GM12874 (cell line): ENCODE measurements at regions not wholly inside any gene's neighbourhood (a gene's known extent, or its start where the extent isn't known, plus 50 kb on each side); places are given as distances from the start of the nearest gene placed in this dataset.

ENCODE experiments used
- CTCF ChIP-seq: IDR thresholded peaks from 2 replicates; pipeline ENCODE4 v1.5.1; 2011; ENCODE audit warnings: low read depth, mild to moderate bottlenecking, control low read depth, low read length, moderate library complexity; ENCODE audit not compliant: insufficient read depth

DNA sequence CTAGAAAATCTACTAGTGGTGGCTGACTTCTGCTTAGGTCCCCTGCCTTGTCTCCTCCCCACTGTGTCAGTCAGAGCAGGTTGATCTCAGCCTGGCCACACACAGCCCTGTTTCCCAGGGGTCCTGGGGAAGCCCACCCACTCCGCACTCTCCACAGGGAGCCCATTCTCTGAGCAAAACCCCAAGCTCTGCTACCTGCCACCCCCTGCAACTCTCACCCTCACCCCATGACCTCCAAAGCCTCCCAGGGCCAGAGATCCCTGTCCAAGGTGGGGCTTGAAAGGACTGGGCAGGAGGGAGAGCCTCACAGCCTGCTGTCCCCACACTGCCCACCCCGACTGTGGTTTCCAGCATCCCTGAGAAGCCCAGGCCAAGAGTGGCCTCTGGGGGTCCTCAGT lies 58.8 kb upstream of the ZNF536 start:
- TF ChIP-seq CTCF = no peak

- no peak for TF ChIP-seq CTCF
Observed at GRCh38 chr19:30314056-30314804, 58.0 kb upstream of the ZNF536 start.

GRCh38 chr19:30314805-30315155 lies 57.4 kb upstream of the ZNF536 start:
- TF ChIP-seq CTCF = no peak

DNA sequence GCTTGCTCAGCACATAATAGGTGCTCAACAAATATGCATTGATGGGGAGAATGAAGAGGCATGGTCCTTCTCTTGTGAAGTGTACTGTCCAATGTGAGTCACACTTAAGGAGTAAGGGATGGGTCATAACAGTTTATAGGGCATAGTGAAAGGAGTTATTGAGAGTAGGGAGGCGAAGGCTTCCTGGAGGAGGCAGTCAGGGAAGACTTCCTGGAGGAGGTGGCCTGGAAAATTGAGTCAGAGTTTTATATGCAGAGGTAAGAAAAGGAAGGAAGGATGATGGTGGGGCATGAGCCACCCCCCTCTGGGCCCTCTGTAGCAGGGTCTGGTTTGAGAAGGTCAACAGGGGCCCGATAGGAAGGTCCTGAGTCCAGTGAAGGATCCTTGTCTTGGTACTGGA lies 57.0 kb upstream of the ZNF536 start:
- TF ChIP-seq CTCF = no peak

- no peak for TF ChIP-seq CTCF
Observed at GRCh38 chr19:30316000-30316491, 56.1 kb upstream of the ZNF536 start.

- TF ChIP-seq CTCF = no peak
Observed at GRCh38 chr19:30316560-30317106, 55.6 kb upstream of the ZNF536 start.

DNA sequence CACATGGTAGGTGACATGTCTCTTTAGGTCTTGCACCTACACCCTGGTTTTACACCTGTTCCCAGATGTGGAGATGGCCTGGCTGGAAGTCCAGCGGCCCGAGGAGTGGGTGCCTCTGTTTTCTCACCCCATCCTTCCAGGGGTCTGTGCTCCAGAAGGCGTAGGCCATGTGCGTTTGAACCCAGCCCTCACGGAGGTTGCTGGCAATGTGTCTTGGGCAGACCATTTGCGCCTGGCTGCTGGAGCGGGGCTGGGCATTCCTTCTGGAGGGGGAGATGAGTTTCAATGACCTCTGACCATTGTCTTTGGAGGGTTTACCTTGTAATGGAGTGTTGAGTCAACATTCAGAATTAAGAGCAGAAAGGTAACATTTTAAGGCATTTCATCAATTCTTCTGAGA lies 54.8 kb upstream of the ZNF536 start:
- no peak for TF ChIP-seq CTCF
